HL-60 (cell line): ENCODE measurements at regions not wholly inside any gene's neighbourhood (a gene's known extent, or its start where the extent isn't known, plus 50 kb on each side); places are given as distances from the start of the nearest gene placed in this dataset.

Experiments used
- GABPA ChIP-seq: IDR thresholded peaks from 2 replicates; pipeline ENCODE4 v1.6.1; 2012; ENCODE audit warnings: low read depth
- POLR2AphosphoS5 ChIP-seq: IDR thresholded peaks from 2 replicates; pipeline ENCODE4 v1.6.1; 2012; ENCODE audit warnings: low read depth
- REST ChIP-seq: IDR thresholded peaks from 2 replicates; pipeline ENCODE4 v1.6.1; 2012; ENCODE audit warnings: low read depth; ENCODE audit not compliant: insufficient replicate concordance
- TF ChIP-seq, protein P1 (sequence below): IDR thresholded peaks from one replicate; pipeline ENCODE4 v1.5.1; 2011; ENCODE audit warnings: low read length, control low read depth, inconsistent platforms; ENCODE audit not compliant: insufficient read depth

GRCh38 chr12:94748726-94749421, 98.5 kb upstream of the TMCC3 start:
- TF ChIP-seq, protein P1, sequence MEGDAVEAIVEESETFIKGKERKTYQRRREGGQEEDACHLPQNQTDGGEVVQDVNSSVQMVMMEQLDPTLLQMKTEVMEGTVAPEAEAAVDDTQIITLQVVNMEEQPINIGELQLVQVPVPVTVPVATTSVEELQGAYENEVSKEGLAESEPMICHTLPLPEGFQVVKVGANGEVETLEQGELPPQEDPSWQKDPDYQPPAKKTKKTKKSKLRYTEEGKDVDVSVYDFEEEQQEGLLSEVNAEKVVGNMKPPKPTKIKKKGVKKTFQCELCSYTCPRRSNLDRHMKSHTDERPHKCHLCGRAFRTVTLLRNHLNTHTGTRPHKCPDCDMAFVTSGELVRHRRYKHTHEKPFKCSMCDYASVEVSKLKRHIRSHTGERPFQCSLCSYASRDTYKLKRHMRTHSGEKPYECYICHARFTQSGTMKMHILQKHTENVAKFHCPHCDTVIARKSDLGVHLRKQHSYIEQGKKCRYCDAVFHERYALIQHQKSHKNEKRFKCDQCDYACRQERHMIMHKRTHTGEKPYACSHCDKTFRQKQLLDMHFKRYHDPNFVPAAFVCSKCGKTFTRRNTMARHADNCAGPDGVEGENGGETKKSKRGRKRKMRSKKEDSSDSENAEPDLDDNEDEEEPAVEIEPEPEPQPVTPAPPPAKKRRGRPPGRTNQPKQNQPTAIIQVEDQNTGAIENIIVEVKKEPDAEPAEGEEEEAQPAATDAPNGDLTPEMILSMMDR, result no peak
- no peak for TF ChIP-seq POLR2AphosphoS5
- no peak for TF ChIP-seq REST
- TF ChIP-seq GABPA, result no peak
